ENCODE measurements at regions not wholly inside any gene's neighbourhood (a gene's known extent, or its start where the extent isn't known, plus 50 kb on each side); places are given as distances from the start of the nearest gene placed in this dataset.

DNA sequence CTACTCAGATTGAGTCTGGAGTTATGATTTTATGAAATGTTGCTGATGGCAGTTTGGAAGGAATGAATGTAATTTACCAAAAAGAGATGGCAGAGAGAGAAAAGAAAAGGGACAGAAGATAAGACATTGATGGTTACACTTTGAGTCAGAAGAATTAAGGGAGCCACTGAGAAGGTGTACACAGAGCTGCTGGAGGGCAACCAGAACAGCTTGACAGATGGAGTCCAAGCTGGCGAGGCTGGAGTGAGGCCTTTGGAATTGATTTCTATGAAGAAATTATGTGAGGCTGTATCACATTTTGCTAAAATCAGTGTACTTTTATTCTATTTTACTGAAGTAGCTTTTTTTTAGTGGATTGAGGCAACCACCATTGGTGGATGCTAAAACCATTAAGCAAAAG, 740.5 kb downstream of the REEP3 start (continued):
- TF ChIP-seq, protein P1, sequence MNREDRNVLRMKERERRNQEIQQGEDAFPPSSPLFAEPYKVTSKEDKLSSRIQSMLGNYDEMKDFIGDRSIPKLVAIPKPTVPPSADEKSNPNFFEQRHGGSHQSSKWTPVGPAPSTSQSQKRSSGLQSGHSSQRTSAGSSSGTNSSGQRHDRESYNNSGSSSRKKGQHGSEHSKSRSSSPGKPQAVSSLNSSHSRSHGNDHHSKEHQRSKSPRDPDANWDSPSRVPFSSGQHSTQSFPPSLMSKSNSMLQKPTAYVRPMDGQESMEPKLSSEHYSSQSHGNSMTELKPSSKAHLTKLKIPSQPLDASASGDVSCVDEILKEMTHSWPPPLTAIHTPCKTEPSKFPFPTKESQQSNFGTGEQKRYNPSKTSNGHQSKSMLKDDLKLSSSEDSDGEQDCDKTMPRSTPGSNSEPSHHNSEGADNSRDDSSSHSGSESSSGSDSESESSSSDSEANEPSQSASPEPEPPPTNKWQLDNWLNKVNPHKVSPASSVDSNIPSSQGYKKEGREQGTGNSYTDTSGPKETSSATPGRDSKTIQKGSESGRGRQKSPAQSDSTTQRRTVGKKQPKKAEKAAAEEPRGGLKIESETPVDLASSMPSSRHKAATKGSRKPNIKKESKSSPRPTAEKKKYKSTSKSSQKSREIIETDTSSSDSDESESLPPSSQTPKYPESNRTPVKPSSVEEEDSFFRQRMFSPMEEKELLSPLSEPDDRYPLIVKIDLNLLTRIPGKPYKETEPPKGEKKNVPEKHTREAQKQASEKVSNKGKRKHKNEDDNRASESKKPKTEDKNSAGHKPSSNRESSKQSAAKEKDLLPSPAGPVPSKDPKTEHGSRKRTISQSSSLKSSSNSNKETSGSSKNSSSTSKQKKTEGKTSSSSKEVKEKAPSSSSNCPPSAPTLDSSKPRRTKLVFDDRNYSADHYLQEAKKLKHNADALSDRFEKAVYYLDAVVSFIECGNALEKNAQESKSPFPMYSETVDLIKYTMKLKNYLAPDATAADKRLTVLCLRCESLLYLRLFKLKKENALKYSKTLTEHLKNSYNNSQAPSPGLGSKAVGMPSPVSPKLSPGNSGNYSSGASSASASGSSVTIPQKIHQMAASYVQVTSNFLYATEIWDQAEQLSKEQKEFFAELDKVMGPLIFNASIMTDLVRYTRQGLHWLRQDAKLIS (CRISPR knock-in tag; IDR thresholded peaks at IDR 0.05) = no peak
- TF ChIP-seq ELF1 (CRISPR knock-in tag; IDR thresholded peaks at IDR 0.05) (no peak), SP2 (CRISPR knock-in tag; IDR thresholded peaks at IDR 0.05) (no peak), KDM2A (CRISPR knock-in tag; IDR thresholded peaks at IDR 0.05; ENCODE audit: borderline replicate concordance, low read depth) (no peak), SRY (CRISPR knock-in tag; IDR thresholded peaks at IDR 0.05) (no peak), ZNF17 (CRISPR knock-in tag; IDR thresholded peaks at IDR 0.05) (no peak)
- TF ChIP-seq, protein P2, sequence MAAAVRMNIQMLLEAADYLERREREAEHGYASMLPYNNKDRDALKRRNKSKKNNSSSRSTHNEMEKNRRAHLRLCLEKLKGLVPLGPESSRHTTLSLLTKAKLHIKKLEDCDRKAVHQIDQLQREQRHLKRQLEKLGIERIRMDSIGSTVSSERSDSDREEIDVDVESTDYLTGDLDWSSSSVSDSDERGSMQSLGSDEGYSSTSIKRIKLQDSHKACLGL (CRISPR knock-in tag; IDR thresholded peaks at IDR 0.05) = no peak
- TF ChIP-seq, protein P3, sequence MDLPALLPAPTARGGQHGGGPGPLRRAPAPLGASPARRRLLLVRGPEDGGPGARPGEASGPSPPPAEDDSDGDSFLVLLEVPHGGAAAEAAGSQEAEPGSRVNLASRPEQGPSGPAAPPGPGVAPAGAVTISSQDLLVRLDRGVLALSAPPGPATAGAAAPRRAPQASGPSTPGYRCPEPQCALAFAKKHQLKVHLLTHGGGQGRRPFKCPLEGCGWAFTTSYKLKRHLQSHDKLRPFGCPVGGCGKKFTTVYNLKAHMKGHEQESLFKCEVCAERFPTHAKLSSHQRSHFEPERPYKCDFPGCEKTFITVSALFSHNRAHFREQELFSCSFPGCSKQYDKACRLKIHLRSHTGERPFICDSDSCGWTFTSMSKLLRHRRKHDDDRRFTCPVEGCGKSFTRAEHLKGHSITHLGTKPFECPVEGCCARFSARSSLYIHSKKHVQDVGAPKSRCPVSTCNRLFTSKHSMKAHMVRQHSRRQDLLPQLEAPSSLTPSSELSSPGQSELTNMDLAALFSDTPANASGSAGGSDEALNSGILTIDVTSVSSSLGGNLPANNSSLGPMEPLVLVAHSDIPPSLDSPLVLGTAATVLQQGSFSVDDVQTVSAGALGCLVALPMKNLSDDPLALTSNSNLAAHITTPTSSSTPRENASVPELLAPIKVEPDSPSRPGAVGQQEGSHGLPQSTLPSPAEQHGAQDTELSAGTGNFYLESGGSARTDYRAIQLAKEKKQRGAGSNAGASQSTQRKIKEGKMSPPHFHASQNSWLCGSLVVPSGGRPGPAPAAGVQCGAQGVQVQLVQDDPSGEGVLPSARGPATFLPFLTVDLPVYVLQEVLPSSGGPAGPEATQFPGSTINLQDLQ (CRISPR knock-in tag; IDR thresholded peaks at IDR 0.05) = no peak
- TF ChIP-seq, protein P4, sequence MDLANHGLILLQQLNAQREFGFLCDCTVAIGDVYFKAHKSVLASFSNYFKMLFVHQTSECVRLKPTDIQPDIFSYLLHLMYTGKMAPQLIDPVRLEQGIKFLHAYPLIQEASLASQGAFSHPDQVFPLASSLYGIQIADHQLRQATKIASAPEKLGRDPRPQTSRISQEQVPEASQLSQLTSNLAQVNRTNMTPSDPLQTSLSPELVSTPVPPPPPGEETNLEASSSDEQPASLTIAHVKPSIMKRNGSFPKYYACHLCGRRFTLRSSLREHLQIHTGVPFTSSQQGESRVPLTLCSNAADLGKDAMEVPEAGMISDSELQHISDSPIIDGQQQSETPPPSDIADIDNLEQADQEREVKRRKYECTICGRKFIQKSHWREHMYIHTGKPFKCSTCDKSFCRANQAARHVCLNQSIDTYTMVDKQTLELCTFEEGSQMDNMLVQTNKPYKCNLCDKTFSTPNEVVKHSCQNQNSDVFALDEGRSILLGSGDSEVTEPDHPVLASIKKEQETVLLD (CRISPR knock-in tag; IDR thresholded peaks at IDR 0.05; ENCODE audit: low read depth) = no peak
- TF ChIP-seq, protein P5, sequence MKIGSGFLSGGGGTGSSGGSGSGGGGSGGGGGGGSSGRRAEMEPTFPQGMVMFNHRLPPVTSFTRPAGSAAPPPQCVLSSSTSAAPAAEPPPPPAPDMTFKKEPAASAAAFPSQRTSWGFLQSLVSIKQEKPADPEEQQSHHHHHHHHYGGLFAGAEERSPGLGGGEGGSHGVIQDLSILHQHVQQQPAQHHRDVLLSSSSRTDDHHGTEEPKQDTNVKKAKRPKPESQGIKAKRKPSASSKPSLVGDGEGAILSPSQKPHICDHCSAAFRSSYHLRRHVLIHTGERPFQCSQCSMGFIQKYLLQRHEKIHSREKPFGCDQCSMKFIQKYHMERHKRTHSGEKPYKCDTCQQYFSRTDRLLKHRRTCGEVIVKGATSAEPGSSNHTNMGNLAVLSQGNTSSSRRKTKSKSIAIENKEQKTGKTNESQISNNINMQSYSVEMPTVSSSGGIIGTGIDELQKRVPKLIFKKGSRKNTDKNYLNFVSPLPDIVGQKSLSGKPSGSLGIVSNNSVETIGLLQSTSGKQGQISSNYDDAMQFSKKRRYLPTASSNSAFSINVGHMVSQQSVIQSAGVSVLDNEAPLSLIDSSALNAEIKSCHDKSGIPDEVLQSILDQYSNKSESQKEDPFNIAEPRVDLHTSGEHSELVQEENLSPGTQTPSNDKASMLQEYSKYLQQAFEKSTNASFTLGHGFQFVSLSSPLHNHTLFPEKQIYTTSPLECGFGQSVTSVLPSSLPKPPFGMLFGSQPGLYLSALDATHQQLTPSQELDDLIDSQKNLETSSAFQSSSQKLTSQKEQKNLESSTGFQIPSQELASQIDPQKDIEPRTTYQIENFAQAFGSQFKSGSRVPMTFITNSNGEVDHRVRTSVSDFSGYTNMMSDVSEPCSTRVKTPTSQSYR (CRISPR knock-in tag; IDR thresholded peaks at IDR 0.05; ENCODE audit: borderline replicate concordance) = no peak

Measured in HepG2 (cell line).